ENCODE measurements at regions not wholly inside any gene's neighbourhood (a gene's known extent, or its start where the extent isn't known, plus 50 kb on each side); places are given as distances from the start of the nearest gene placed in this dataset.
A peak's percentile ranks its signal among the peaks of the same experiment; 100 is the strongest.

- peaks cover 0 to 4% (median 0%) of the 10 kb centered on the region in 7 donors for H3K9me3 Mint-ChIP-seq
Observed at GRCh38 chr6:170108890-170109587, 181.8 kb downstream of the DLL1 start.

DNA sequence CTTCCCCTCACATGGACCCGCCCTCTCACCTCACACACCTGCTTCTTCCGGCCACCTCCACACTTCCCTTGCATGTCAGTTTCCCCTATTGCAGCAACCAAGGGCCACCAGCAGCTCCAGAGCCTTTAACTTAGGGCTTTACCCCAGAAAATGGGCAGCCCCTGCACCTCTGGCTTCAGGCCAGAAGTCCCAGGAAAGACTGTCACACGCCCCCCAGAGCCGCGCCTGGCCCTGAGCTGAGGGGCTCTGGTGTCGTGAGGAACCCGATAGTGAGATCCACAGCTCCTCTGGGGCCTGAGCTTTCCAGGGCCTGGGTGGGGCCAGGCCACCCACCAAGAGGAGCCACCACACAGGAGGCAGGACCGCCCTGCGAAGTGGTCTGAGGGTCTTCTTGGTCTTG, 182.4 kb downstream of the DLL1 start:
- H3K9me3 Mint-ChIP-seq: peaks cover 0 to 4% (median 0%) of the 10 kb centered on the region in 7 donors
- Histone ChIP-seq H3K36me3 (ENCODE audit: control insufficient read depth, insufficient read depth, low read length) (no peaks in the 10 kb centered on the region), H3K9me3 (ENCODE audit: control insufficient read depth in 2 of 2, low read length in 2 of 2) (peaks cover 0 to 4% of the 10 kb centered on the region in 2 experiments), H3K27ac (ENCODE audit: insufficient read depth, low read length, poor library complexity, severe bottlenecking) (no peak overlapping the region), H3K27me3 (ENCODE audit: control insufficient read depth, insufficient read depth, low read length) (peaks cover 2% of the 10 kb centered on the region), H3K4me3 (ENCODE audit: low read depth, low read length) (no peak overlapping the region), H3K4me1 (ENCODE audit: control insufficient read depth, insufficient read depth, low read length, poor library complexity, severe bottlenecking) (no peaks in the 10 kb centered on the region)
- ATAC-seq (ENCODE audit: low read depth in 2 of 2): no peak
- H3K27me3 Mint-ChIP-seq: no peaks in the 10 kb centered on the region
- DNase-seq: no peak
- no peak overlapping the region for H3K27ac Mint-ChIP-seq
- H3K4me1 Mint-ChIP-seq: no peaks in the 10 kb centered on the region
- H3K4me3 Mint-ChIP-seq: no peak overlapping the region
- H3K36me3 Mint-ChIP-seq: no peaks in the 10 kb centered on the region

More at GRCh38 chr6:170108890-170109587, 181.8 kb downstream of the DLL1 start:
- no peak overlapping the region for H3K4me3 ChIP-seq (ENCODE audit: low read depth, low read length)
- H3K4me1 ChIP-seq (ENCODE audit: control insufficient read depth, insufficient read depth, low read length, poor library complexity, severe bottlenecking): no peaks in the 10 kb centered on the region
- DNase-seq (no peak), ATAC-seq (ENCODE audit: low read depth in 2 of 2) (no peak)
- Mint-ChIP-seq H3K27ac (no peak overlapping the region), H3K4me3 (no peak overlapping the region), H3K36me3 (no peaks in the 10 kb centered on the region), H3K4me1 (no peaks in the 10 kb centered on the region), H3K27me3 (no peaks in the 10 kb centered on the region)
- H3K9me3 ChIP-seq (ENCODE audit: control insufficient read depth in 2 of 2, low read length in 2 of 2): peaks cover 0 to 4% of the 10 kb centered on the region in 2 experiments
- no peaks in the 10 kb centered on the region for H3K36me3 ChIP-seq (ENCODE audit: control insufficient read depth, insufficient read depth, low read length)
- no peak overlapping the region for H3K27ac ChIP-seq (ENCODE audit: insufficient read depth, low read length, poor library complexity, severe bottlenecking)
- H3K27me3 ChIP-seq (ENCODE audit: control insufficient read depth, insufficient read depth, low read length): peaks cover 2% of the 10 kb centered on the region

GRCh38 chr6:170107606-170108222, 183.2 kb downstream of the DLL1 start:
- no peak overlapping the region for H3K27ac Mint-ChIP-seq
- no peaks in the 10 kb centered on the region for H3K4me1 Mint-ChIP-seq

DNA sequence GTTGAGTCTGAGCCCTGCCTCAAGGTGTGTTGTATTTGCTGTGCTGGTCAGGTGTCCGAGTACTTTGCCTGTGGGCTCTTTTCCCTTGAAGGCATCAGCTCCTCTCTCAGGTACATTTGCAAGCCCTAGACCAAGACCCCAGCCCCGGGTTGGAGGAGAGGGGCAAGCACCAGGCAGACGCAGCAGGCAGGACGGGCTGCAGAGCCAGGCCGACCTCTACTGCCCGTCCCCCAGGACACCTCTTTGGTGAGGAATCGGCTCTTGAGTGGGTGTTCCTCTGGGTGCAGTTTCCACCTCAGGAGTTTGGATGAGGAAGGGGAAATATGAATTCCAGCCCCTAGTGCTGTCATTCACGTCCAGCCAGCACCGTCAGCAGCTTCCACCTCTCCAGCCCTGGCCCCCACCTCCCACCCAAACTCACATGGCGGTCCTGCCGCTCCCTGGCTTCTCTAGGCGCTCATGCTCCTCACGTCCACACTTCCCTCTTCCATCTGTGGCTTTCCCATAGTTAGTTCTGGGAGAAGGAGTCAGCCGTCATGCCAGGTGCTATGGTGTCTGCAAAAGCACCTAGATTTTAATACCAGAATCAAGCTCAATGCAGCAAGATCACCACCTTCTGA, 183.9 kb downstream of the DLL1 start:
- no peak for ATAC-seq (ENCODE audit: low read depth in 2 of 2)
- no peaks in the 10 kb centered on the region for H3K36me3 ChIP-seq (ENCODE audit: control insufficient read depth, insufficient read depth, low read length)
- H3K4me3 Mint-ChIP-seq: no peak overlapping the region
- no peaks in the 10 kb centered on the region for H3K4me1 Mint-ChIP-seq
- no peak for DNase-seq
- H3K27ac Mint-ChIP-seq: no peak overlapping the region
- H3K27me3 Mint-ChIP-seq: no peaks in the 10 kb centered on the region
- no peak overlapping the region for H3K27ac ChIP-seq (ENCODE audit: insufficient read depth, low read length, poor library complexity, severe bottlenecking)
- peaks cover 0 to 4% of the 10 kb centered on the region in 2 experiments for H3K9me3 ChIP-seq (ENCODE audit: control insufficient read depth in 2 of 2, low read length in 2 of 2)
- H3K4me1 ChIP-seq (ENCODE audit: control insufficient read depth, insufficient read depth, low read length, poor library complexity, severe bottlenecking): no peaks in the 10 kb centered on the region
- H3K36me3 Mint-ChIP-seq: no peaks in the 10 kb centered on the region
- no peak overlapping the region for H3K4me3 ChIP-seq (ENCODE audit: low read depth, low read length)
- peaks cover 0 to 4% (median 0%) of the 10 kb centered on the region in 7 donors for H3K9me3 Mint-ChIP-seq
- peaks cover 2% of the 10 kb centered on the region for H3K27me3 ChIP-seq (ENCODE audit: control insufficient read depth, insufficient read depth, low read length)

More at GRCh38 chr6:170107606-170108222, 183.2 kb downstream of the DLL1 start:
- no peaks in the 10 kb centered on the region for H3K36me3 ChIP-seq (ENCODE audit: control insufficient read depth, insufficient read depth, low read length)
- no peaks in the 10 kb centered on the region for H3K36me3 Mint-ChIP-seq
- H3K9me3 ChIP-seq (ENCODE audit: control insufficient read depth in 2 of 2, low read length in 2 of 2): peaks cover 0 to 4% of the 10 kb centered on the region in 2 experiments
- H3K4me3 ChIP-seq (ENCODE audit: low read depth, low read length): no peak overlapping the region
- no peak overlapping the region for H3K4me3 Mint-ChIP-seq
- H3K9me3 Mint-ChIP-seq: peaks cover 0 to 4% (median 0%) of the 10 kb centered on the region in 7 donors
- H3K27me3 ChIP-seq (ENCODE audit: control insufficient read depth, insufficient read depth, low read length): peaks cover 2% of the 10 kb centered on the region
- no peaks in the 10 kb centered on the region for H3K4me1 ChIP-seq (ENCODE audit: control insufficient read depth, insufficient read depth, low read length, poor library complexity, severe bottlenecking)
- DNase-seq (no peak), ATAC-seq (ENCODE audit: low read depth in 2 of 2) (no peak)
- H3K27ac ChIP-seq (ENCODE audit: insufficient read depth, low read length, poor library complexity, severe bottlenecking): no peak overlapping the region
- H3K27me3 Mint-ChIP-seq: no peaks in the 10 kb centered on the region

DNA sequence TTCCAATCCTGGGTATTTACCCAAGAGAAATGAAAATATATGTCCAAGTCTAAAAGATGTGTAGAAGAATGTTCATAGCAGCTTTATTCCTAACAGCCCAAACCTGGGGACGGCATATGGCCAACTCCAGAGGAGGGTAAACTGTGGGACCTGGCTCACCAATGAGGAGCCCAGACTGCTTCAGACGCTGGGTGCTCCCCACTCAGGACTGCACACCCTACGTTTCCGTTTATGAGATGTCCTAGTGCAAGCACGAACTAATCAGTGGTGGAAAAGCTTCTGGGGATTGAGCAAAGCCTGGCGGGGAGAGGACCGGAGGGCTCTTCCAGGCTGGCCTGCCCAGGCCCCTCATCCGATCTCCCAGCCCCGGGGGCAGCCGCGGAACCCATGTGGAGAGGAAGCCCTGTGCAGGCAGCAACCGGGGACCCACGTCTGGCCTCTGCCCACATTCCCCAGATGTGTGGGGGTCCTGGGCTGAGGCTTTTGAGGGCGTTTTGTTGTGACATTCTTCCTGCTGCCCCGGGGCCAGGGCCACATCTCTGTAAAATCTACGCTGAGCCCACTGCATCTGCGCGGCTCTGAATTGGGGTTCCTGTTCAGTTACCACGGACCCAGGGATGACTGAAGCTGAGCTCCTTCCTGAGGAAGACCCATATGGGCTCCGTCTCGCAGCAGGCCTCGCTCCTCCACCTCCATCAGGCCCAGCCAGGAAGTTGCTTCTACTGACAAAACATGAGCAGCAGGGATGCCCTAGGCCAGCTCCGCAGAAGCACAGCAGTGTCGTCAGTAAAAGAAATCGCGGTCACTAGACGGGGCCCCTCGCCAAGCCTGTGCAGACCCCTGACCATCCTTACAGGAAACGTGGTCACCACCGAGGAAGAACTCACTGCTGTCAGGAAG, 188.0 kb downstream of the DLL1 start:
- H3K27ac Mint-ChIP-seq: peak overlapping the region in 1 of 3 donors; percentile 40
- no peaks in the 10 kb centered on the region for H3K36me3 ChIP-seq (ENCODE audit: control insufficient read depth, insufficient read depth, low read length)
- peaks cover 0 to 6% (median 4%) of the 10 kb centered on the region in 7 donors for H3K9me3 Mint-ChIP-seq
- no peak overlapping the region for H3K4me3 ChIP-seq (ENCODE audit: low read depth, low read length)
- DNase-seq (no peak), ATAC-seq (ENCODE audit: low read depth in 2 of 2) (no peak)
- H3K4me1 Mint-ChIP-seq: no peaks in the 10 kb centered on the region
- H3K36me3 Mint-ChIP-seq: no peaks in the 10 kb centered on the region
- H3K4me3 Mint-ChIP-seq: no peak overlapping the region
- peaks cover 5% of the 10 kb centered on the region for H3K27me3 Mint-ChIP-seq
- no peaks in the 10 kb centered on the region for H3K4me1 ChIP-seq (ENCODE audit: control insufficient read depth, insufficient read depth, low read length, poor library complexity, severe bottlenecking)
- H3K27me3 ChIP-seq (ENCODE audit: control insufficient read depth, insufficient read depth, low read length): peaks cover 2% of the 10 kb centered on the region
- peaks cover 0 to 4% of the 10 kb centered on the region in 2 experiments for H3K9me3 ChIP-seq (ENCODE audit: control insufficient read depth in 2 of 2, low read length in 2 of 2)
- no peak overlapping the region for H3K27ac ChIP-seq (ENCODE audit: insufficient read depth, low read length, poor library complexity, severe bottlenecking)

DNA sequence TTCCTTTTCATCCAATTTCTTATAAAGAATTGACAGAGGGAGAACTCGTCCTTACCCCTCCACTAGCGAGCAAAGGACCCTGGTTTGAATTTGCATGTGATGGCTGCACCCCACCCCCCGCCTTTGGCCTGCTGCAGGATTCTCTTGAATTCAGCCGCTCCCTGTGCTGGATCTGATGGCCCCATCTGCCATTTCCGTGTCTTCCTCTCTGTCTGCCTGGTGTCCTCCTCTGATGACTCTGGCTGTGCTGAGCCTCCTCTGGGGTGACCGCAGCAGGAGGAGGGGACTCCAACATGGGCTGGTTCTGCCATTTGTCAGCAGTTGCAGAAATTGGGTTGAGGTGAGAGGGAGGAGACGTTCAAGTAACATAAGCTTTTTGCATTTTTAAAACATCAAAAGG, 188.8 kb downstream of the DLL1 start:
- H3K4me1 ChIP-seq (ENCODE audit: control insufficient read depth, insufficient read depth, low read length, poor library complexity, severe bottlenecking): no peaks in the 10 kb centered on the region
- no peak for DNase-seq
- H3K27me3 ChIP-seq (ENCODE audit: control insufficient read depth, insufficient read depth, low read length): peaks cover 2% of the 10 kb centered on the region
- no peak for ATAC-seq (ENCODE audit: low read depth in 2 of 2)
- no peak overlapping the region for H3K27ac Mint-ChIP-seq
- no peaks in the 10 kb centered on the region for H3K36me3 Mint-ChIP-seq
- peaks cover 5% of the 10 kb centered on the region for H3K27me3 Mint-ChIP-seq
- no peaks in the 10 kb centered on the region for H3K36me3 ChIP-seq (ENCODE audit: control insufficient read depth, insufficient read depth, low read length)
- H3K9me3 Mint-ChIP-seq: peaks cover 0 to 6% (median 3%) of the 10 kb centered on the region in 7 donors
- no peak overlapping the region for H3K4me3 Mint-ChIP-seq
- no peaks in the 10 kb centered on the region for H3K4me1 Mint-ChIP-seq
- H3K4me3 ChIP-seq (ENCODE audit: low read depth, low read length): no peak overlapping the region
- no peak overlapping the region for H3K27ac ChIP-seq (ENCODE audit: insufficient read depth, low read length, poor library complexity, severe bottlenecking)
- H3K9me3 ChIP-seq (ENCODE audit: control insufficient read depth in 2 of 2, low read length in 2 of 2): peaks cover 0 to 4% of the 10 kb centered on the region in 2 experiments

DNA sequence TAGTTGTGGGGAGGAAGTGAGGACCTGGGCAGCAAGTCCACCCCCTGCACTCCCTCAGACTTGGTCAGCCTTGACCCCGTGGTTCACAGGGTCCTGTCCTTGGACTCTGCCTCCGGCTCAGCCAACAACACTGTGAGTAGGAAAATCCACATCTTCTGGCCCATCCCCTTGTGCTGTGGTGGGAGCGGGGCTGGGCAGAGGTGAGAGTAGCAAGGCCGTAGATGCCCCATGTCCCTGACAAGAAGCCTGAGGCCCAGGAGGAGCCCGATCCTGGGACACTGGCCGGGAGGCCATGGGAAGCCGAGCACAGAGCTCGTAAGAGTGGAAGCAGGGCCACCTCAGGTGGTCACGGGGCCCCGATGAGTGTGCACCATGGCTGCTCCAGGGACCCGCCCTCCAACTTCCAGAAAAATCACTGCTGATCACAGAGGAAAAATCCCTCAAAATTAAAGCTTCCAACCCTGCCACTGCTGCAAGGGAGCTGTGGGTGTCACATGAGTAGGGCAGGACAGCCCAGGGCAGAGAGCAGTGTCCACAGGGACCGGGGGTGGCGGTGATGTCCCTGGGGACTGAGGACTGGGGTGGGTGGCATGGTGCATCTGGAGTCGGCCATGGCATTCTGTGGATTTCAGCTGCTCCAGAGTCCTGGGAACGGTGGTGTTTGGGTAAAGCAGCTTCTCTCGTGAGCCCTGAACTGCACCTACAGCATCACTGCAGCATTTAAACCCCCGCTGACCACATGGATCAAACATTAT, 189.4 kb downstream of the DLL1 start:
- Mint-ChIP-seq H3K27ac (no peak overlapping the region), H3K4me1 (no peaks in the 10 kb centered on the region), H3K27me3 (peaks cover 5% of the 10 kb centered on the region), H3K9me3 (peaks cover 0 to 6% (median 2%) of the 10 kb centered on the region in 7 donors), H3K4me3 (no peak overlapping the region), H3K36me3 (no peaks in the 10 kb centered on the region)
- H3K4me3 ChIP-seq (ENCODE audit: low read depth, low read length): no peak overlapping the region
- ATAC-seq (ENCODE audit: low read depth in 2 of 2) (no peak), DNase-seq (no peak)
- H3K36me3 ChIP-seq (ENCODE audit: control insufficient read depth, insufficient read depth, low read length): no peaks in the 10 kb centered on the region
- no peak overlapping the region for H3K27ac ChIP-seq (ENCODE audit: insufficient read depth, low read length, poor library complexity, severe bottlenecking)
- H3K27me3 ChIP-seq (ENCODE audit: control insufficient read depth, insufficient read depth, low read length): peaks cover 2% of the 10 kb centered on the region
- no peaks in the 10 kb centered on the region for H3K4me1 ChIP-seq (ENCODE audit: control insufficient read depth, insufficient read depth, low read length, poor library complexity, severe bottlenecking)
- peaks cover 0 to 4% of the 10 kb centered on the region in 2 experiments for H3K9me3 ChIP-seq (ENCODE audit: control insufficient read depth in 2 of 2, low read length in 2 of 2)
